Thoracic aorta (tissue), 2 donors: ENCODE measurements at regions not wholly inside any gene's neighbourhood (a gene's known extent, or its start where the extent isn't known, plus 50 kb on each side); places are given as distances from the start of the nearest gene placed in this dataset.

Source experiments
- ATAC-seq: fragments of 150-250 bp; one replicate; pipeline ENCODE4 v1.8.0; 2017; ENCODE audit warnings: low read depth; ENCODE audit not compliant: insufficient number of reproducible peaks, low FRiP score
- DNase-seq: peaks from one replicate; pipeline ENCODE4 v3.0.0-alpha.2; 2020; ENCODE audit warnings: low spot score
- H3K27ac ChIP-seq, 2 donors: fragments of 200-600 bp; sonication (generic); 1 replicate in 1 of 2; 2 replicates in 1 of 2; pipeline ENCODE4 v1.5.1; 2016; ENCODE audit warnings: mild to moderate bottlenecking in 2 of 2, moderate library complexity in 2 of 2
- H3K27me3 ChIP-seq: fragments of 200-600 bp; sonication (generic); replicated peaks from 2 replicates; pipeline ENCODE4 v1.6.0; 2016; ENCODE audit warnings: mild to moderate bottlenecking; ENCODE audit not compliant: insufficient read depth
- H3K36me3 ChIP-seq: fragments of 200-600 bp; sonication (generic); one replicate; pipeline ENCODE4 v1.5.1; 2016
- H3K4me1 ChIP-seq, 2 donors: fragments of 200-600 bp; sonication (generic); 1 replicate in 1 of 2; 2 replicates in 1 of 2; pipeline versions ENCODE4 v1.5.1 to v1.6.0; 2016; ENCODE audit warnings: low read depth in 2 of 2, mild to moderate bottlenecking in 1 of 2; ENCODE audit not compliant: control insufficient read depth in 1 of 2
- H3K4me3 ChIP-seq: fragments of 200-600 bp; sonication (generic); 2 replicates; pipeline ENCODE4 v1.5.1; 2016; ENCODE audit warnings: mild to moderate bottlenecking
- H3K9me3 ChIP-seq: fragments of 200-600 bp; sonication (generic); 2 replicates; pipeline ENCODE4 v1.5.1; 2016
- TF ChIP-seq, protein P1 (sequence below): fragments of 200-600 bp; sonication (generic); IDR thresholded peaks from one replicate; pipeline ENCODE4 v1.5.1; 2019; ENCODE audit warnings: antibody characterized with exemption

DNA sequence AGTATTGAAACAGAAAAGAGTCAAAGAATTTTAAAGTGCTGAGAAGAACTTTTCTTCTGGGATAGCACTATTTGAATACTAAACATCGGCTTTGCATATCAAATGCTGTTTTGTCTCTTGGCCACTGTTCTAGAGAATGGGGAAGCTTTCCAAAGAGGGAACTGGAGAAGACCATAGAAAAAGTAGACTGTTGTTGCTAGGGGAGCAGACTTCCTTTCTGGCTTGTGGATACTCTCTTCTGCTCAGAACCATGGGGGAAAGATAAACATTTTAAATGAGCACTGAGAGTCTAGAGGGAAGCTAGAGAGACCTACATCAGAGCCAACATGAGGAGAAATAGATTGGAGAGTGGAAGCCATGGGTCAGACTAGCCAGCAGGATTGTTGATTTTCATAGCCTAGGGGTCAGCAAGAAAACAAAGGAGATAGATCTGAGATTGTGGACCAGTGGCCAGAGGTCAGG, 315.7 kb downstream of the KCTD12 start:
- Histone ChIP-seq H3K9me3 (no peaks in the 10 kb centered on the region), H3K27me3 (no peaks in the 10 kb centered on the region), H3K4me3 (no peak overlapping the region), H3K27ac (no peak overlapping the region), H3K36me3 (no peaks in the 10 kb centered on the region), H3K4me1 (no peaks in the 10 kb centered on the region)
- ATAC-seq, result no peak
- no peak for DNase-seq
- TF ChIP-seq, protein P1, sequence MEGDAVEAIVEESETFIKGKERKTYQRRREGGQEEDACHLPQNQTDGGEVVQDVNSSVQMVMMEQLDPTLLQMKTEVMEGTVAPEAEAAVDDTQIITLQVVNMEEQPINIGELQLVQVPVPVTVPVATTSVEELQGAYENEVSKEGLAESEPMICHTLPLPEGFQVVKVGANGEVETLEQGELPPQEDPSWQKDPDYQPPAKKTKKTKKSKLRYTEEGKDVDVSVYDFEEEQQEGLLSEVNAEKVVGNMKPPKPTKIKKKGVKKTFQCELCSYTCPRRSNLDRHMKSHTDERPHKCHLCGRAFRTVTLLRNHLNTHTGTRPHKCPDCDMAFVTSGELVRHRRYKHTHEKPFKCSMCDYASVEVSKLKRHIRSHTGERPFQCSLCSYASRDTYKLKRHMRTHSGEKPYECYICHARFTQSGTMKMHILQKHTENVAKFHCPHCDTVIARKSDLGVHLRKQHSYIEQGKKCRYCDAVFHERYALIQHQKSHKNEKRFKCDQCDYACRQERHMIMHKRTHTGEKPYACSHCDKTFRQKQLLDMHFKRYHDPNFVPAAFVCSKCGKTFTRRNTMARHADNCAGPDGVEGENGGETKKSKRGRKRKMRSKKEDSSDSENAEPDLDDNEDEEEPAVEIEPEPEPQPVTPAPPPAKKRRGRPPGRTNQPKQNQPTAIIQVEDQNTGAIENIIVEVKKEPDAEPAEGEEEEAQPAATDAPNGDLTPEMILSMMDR, result no peak

- no peak overlapping the region for H3K4me3 ChIP-seq
- DNase-seq (no peak), ATAC-seq (no peak)
- no peaks in the 10 kb centered on the region for H3K9me3 ChIP-seq
- TF ChIP-seq, protein P1, result no peak
- H3K36me3 ChIP-seq, result no peaks in the 10 kb centered on the region
- H3K4me1 ChIP-seq, result no peaks in the 10 kb centered on the region
- no peak overlapping the region for H3K27ac ChIP-seq
- no peaks in the 10 kb centered on the region for H3K27me3 ChIP-seq
These were observed 329.6 kb downstream of the KCTD12 start for GRCh38 chr13:76556627-76557026.

DNA sequence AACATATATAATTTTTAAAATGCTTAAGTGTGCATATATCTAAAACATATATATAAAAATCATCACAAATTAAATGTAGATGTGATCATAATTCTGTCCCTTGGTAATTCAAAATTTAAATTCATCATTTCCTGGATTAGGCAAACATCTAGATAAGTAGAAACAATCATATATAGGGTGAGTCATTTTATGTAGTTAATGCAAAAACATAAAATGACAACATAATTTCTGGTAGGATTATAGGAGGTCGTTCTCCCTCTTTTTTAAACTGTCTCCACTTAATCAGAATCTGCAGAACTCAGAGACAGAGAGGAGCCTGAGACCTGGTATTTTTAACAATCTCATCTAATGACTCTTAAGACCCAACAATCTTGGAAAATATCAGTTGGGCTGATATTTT, 333.4 kb downstream of the KCTD12 start:
- DNase-seq (no peak), ATAC-seq (no peak)
- TF ChIP-seq, protein P1, result no peak
- no peaks in the 10 kb centered on the region for H3K4me1 ChIP-seq
- H3K27ac ChIP-seq, result no peak overlapping the region
- no peaks in the 10 kb centered on the region for H3K27me3 ChIP-seq
- H3K36me3 ChIP-seq, result no peaks in the 10 kb centered on the region
- H3K4me3 ChIP-seq, result no peak overlapping the region
- H3K9me3 ChIP-seq, result no peaks in the 10 kb centered on the region

DNA sequence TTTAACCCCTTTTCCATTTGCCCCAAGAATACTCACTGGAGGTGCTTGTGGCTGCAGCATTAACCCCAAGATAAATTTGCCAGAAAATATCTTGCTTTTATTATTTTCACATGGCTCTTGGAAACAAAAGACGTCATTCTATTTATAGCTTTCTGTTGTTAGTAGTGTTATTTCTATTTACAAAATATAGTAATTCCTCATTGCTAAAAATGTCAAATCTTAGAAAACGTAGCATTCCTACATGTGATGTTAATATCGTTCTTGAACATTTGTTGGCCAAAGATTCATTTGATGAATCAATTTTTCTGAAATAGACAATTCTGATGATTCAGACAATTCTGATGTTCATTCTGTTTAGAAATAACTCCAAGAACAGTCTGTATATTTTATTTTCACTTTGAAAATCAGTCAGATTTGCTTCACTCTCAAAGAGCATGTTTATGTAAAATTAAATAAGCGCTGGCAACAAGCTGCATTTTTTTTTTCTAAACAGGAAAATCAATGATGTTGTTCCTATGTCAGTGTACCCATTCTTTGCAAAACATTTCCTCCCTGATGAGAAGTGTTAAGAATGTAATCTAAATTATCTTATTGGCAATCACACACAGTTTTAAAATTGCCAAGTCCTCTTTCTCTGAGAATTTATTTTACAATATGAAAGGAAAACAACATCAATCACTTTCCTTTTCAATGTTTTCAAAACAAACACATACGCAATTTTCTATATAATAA, 334.0 kb downstream of the KCTD12 start:
- no peak for DNase-seq
- H3K27me3 ChIP-seq, result no peaks in the 10 kb centered on the region
- no peaks in the 10 kb centered on the region for H3K9me3 ChIP-seq
- H3K27ac ChIP-seq, result no peak overlapping the region
- no peaks in the 10 kb centered on the region for H3K4me1 ChIP-seq
- TF ChIP-seq, protein P1, result no peak
- no peaks in the 10 kb centered on the region for H3K36me3 ChIP-seq
- no peak for ATAC-seq
- no peak overlapping the region for H3K4me3 ChIP-seq

- Histone ChIP-seq H3K27me3 (no peaks in the 10 kb centered on the region), H3K4me1 (no peaks in the 10 kb centered on the region), H3K9me3 (no peaks in the 10 kb centered on the region), H3K27ac (no peak overlapping the region), H3K4me3 (no peak overlapping the region), H3K36me3 (no peaks in the 10 kb centered on the region)
- ATAC-seq, result no peak
- DNase-seq, result no peak
- TF ChIP-seq, protein P1, result no peak
These were observed 344.0 kb downstream of the KCTD12 start for GRCh38 chr13:76542176-76542575.
